SJSA1 (cell line): ENCODE measurements at regions not wholly inside any gene's neighbourhood (a gene's known extent, or its start where the extent isn't known, plus 50 kb on each side); places are given as distances from the start of the nearest gene placed in this dataset.

Experiments
- DNase-seq, 2 experiments: peaks; one replicate each; pipeline ENCODE4 v3.0.0-alpha.2; 2015 to 2020; ENCODE audit warnings: low spot score in 2 of 2, low read depth in 1 of 2
- H3K27ac ChIP-seq: fragments of 250-450 bp; sonication (Bioruptor Pico); 2 replicates; pipeline ENCODE4 v1.5.1; 2020; ENCODE audit warnings: mild to moderate bottlenecking, moderate library complexity
- H3K27me3 ChIP-seq: fragments of 250-450 bp; sonication (Bioruptor Pico); replicated peaks from 2 replicates; pipeline ENCODE4 v1.5.1; 2020; ENCODE audit warnings: mild to moderate bottlenecking, moderate library complexity
- H3K36me3 ChIP-seq: fragments of 250-450 bp; sonication (Bioruptor Pico); 2 replicates; pipeline ENCODE4 v1.5.1; 2020; ENCODE audit warnings: mild to moderate bottlenecking
- H3K4me1 ChIP-seq: fragments of 250-450 bp; sonication (Bioruptor Pico); replicated peaks from 2 replicates; pipeline ENCODE4 v1.6.1; 2021; ENCODE audit warnings: mild to moderate bottlenecking
- H3K4me3 ChIP-seq: fragments of 250-450 bp; sonication (Bioruptor Pico); 2 replicates; pipeline ENCODE4 v1.5.1; 2020; ENCODE audit warnings: mild to moderate bottlenecking
- H3K9me3 ChIP-seq: fragments of 250-450 bp; sonication (Bioruptor Pico); replicated peaks from 2 replicates; pipeline ENCODE4 v1.5.1; 2020; ENCODE audit warnings: mild to moderate bottlenecking

DNA sequence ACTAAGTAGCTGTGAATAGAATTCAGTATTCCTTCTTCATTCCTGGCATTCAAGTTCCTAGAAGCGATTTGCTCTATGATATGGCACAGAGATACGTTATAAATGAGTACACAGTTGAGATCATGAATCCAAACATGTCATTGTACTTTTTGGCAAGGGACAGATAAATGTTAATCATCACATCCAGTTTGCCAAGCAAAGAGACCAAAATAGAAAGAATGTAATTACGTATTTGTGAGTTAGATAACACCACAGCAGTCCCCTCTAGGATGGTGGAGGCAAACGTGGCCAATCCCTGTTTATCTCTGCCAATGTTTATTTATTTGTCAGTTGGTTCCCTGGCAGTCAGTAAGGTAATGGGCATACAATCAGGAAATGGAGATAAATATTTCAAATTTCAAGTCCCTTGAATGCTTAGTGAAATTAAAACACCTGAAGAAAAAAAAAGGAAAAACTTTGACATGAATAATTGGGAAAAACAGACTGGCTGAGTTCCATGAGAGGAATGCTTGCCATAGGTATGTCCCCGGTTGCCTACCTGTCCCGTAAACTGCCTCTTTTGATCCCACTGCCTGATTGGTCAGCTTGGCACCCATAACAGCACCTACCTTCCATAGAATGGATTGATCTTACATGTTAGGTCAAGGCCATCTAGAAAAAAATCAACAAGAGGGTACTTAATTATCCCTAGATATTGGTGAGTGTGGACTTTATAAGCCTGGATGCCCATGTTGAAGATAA is 451.1 kb upstream of the NETO1 start:
- DNase-seq = no peak
- Histone ChIP-seq H3K4me3 (no peak overlapping the region), H3K27me3 (no peaks in the 10 kb centered on the region), H3K9me3 (no peaks in the 10 kb centered on the region), H3K36me3 (no peaks in the 10 kb centered on the region), H3K27ac (no peak overlapping the region), H3K4me1 (no peaks in the 10 kb centered on the region)

- Histone ChIP-seq H3K27me3 (no peaks in the 10 kb centered on the region), H3K9me3 (no peaks in the 10 kb centered on the region), H3K4me3 (no peak overlapping the region), H3K36me3 (no peaks in the 10 kb centered on the region), H3K27ac (no peak overlapping the region), H3K4me1 (no peaks in the 10 kb centered on the region)
- DNase-seq = no peak
Measured at GRCh38 chr18:73316513-73316912, 448.7 kb upstream of the NETO1 start.

DNA sequence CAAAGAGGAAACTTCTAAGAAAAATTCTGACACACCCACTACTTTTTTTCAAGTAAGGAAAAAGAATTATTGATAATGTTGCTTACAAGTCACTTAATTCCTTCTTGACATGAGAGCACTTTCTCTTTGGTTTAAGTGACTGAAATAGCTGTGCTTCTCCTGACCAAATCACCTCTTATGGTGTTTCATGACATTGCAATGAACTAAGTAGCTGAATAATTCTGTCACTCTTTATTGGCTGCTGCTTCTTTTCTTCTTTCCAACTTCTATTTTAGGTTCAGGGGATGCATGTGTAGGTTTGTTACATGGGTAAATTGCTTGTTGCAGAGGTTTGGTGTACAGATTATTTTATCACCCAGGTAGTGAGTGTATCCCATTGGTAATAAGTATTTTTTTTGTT is 447.6 kb upstream of the NETO1 start:
- no peak overlapping the region for H3K4me3 ChIP-seq
- no peak for DNase-seq
- H3K27me3 ChIP-seq = no peaks in the 10 kb centered on the region
- no peaks in the 10 kb centered on the region for H3K9me3 ChIP-seq
- no peaks in the 10 kb centered on the region for H3K36me3 ChIP-seq
- no peaks in the 10 kb centered on the region for H3K4me1 ChIP-seq
- no peak overlapping the region for H3K27ac ChIP-seq

DNA sequence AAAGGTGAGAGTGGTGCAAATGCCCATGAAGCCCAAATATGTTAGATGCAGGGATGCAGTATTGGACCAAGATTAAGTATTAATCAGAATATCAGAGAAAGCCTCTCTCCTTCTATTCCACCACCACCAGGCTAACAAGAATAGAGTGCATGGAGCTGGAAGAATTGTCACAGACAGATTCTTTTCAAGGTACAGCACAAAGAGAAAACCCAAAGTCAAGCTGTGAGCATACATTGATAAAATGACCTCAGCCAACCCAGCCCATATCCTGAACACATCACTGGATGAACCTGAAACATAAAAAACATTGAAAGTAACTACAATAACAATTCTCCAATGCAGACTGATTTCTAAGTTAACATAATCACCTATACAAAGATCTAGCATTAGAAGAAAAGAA is 445.7 kb upstream of the NETO1 start:
- Histone ChIP-seq H3K27ac (no peak overlapping the region), H3K4me1 (no peaks in the 10 kb centered on the region), H3K36me3 (no peaks in the 10 kb centered on the region), H3K4me3 (no peak overlapping the region), H3K9me3 (no peaks in the 10 kb centered on the region), H3K27me3 (no peaks in the 10 kb centered on the region)
- DNase-seq = no peak

DNA sequence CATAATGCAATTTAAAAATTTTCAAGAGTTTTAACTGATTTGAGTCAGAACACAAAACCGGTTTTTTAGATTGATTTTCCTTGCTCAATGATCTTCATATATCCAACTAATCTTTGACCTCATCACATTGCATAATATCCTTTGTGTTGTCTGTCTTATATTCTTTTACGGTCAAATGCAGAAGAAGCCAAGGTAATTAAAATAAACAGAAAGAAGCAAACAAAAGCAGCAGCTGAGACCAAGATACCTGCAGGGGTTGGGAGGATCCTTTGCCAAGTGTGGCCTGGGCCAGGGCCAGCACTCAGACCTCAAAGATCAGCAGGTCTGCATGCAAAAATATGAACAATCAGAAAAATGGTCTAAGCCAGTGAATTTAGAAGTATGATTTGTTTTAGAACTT is 428.9 kb upstream of the NETO1 start:
- no peak overlapping the region for H3K27ac ChIP-seq
- no peaks in the 10 kb centered on the region for H3K4me1 ChIP-seq
- no peak overlapping the region for H3K4me3 ChIP-seq
- no peak for DNase-seq
- 0 out of 2 replicates have a peak, but pooled peaks cover 3% of the 10 kb centered on the region for H3K27me3 ChIP-seq
- H3K36me3 ChIP-seq = no peaks in the 10 kb centered on the region
- no peaks in the 10 kb centered on the region for H3K9me3 ChIP-seq

GRCh38 chr18:73292156-73292555 is 424.4 kb upstream of the NETO1 start:
- Histone ChIP-seq H3K4me3 (no peak overlapping the region), H3K27me3 (no peaks in the 10 kb centered on the region), H3K9me3 (no peaks in the 10 kb centered on the region), H3K36me3 (no peaks in the 10 kb centered on the region), H3K27ac (no peak overlapping the region), H3K4me1 (no peaks in the 10 kb centered on the region)
- no peak for DNase-seq

- no peak for DNase-seq
- H3K27ac ChIP-seq = no peak overlapping the region
- no peaks in the 10 kb centered on the region for H3K4me1 ChIP-seq
- H3K36me3 ChIP-seq = no peaks in the 10 kb centered on the region
- no peaks in the 10 kb centered on the region for H3K9me3 ChIP-seq
- no peaks in the 10 kb centered on the region for H3K27me3 ChIP-seq
- no peak overlapping the region for H3K4me3 ChIP-seq
Measured at GRCh38 chr18:73288813-73289212, 421.0 kb upstream of the NETO1 start.

DNA sequence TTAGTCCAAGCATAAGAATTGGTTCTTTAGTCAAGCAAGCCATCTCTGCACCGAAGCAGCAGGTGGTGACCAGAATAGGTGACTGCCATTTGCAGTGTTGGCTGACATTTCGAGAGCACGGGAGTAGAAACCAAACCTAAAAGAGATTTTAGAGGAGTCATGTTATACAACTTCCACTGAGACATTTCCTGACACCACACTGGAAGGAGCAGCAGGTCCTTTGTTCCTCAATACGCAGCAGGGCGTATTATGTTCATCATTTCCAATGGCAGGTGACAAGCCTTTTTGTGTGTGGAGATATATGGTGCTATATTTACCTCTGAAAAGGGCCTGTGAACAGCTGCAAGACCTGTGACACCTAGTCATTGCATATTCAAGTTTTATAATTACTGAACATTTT is 418.8 kb upstream of the NETO1 start:
- no peak for DNase-seq
- H3K27ac ChIP-seq = no peak overlapping the region
- no peak overlapping the region for H3K4me3 ChIP-seq
- no peaks in the 10 kb centered on the region for H3K36me3 ChIP-seq
- H3K27me3 ChIP-seq = no peaks in the 10 kb centered on the region
- no peaks in the 10 kb centered on the region for H3K9me3 ChIP-seq
- no peaks in the 10 kb centered on the region for H3K4me1 ChIP-seq

DNA sequence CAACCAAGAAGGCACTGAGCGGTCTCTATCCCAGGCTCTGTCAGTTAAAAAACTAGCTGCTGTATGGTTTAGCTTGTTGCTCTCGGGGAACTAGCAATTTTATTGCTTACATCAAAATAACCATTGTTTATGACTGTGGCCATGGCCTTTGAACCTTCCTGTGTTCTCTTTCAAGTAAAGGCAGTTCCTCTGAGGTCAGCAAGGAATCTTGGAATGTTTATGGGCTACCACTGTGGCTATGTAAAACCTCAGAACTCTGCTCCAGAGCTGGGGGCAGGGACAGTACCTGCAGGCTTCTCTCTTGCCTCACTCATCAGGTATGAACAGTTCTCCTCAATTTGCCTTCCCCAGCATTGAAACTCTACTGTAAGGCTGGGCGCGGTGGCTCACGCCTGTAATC is 416.0 kb upstream of the NETO1 start:
- H3K36me3 ChIP-seq = no peaks in the 10 kb centered on the region
- H3K4me1 ChIP-seq = no peaks in the 10 kb centered on the region
- no peaks in the 10 kb centered on the region for H3K27me3 ChIP-seq
- no peak for DNase-seq
- no peaks in the 10 kb centered on the region for H3K9me3 ChIP-seq
- H3K4me3 ChIP-seq = no peak overlapping the region
- H3K27ac ChIP-seq = no peak overlapping the region

DNA sequence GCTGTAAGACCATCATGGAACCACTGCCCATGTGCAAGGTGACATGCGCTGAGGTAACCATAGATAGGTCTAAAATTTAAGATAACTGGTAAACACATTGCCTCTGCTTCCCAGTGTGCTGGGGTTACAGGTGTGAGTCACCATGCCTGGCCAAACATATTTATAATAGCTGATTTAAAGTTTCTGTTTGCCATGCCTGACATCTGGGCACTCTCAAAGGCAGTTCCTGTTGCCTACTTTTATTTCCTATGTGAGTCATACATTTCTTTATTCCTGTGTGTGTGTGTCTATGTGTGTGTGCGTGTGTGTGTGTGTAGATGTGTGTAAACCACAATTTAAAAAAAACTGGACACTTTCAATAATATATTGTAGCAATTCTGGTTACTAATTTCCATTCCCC is 415.2 kb upstream of the NETO1 start:
- Histone ChIP-seq H3K36me3 (no peaks in the 10 kb centered on the region), H3K4me1 (no peaks in the 10 kb centered on the region), H3K9me3 (no peaks in the 10 kb centered on the region), H3K27me3 (no peaks in the 10 kb centered on the region), H3K4me3 (no peak overlapping the region), H3K27ac (no peak overlapping the region)
- DNase-seq = no peak

DNA sequence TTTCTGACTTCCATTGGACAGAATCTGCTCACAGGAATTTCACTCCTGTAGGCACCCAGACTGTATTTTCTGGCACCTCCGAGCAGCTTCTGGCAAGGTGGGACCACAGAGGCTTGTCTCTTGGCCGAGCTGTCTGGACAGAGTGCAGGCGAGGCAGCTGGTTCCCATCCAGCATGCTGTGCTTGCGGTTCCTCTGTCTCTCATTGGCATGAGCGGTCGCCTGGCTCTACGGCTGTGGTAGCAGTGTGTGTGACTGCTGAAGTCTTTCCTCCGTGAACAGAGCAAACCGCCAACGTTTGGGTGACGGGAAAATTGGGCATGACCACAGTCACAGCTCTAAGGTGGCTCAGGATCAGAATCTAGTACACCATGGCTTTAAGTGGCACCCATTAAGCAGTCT is 411.7 kb upstream of the NETO1 start:
- Histone ChIP-seq H3K9me3 (no peaks in the 10 kb centered on the region), H3K4me1 (no peaks in the 10 kb centered on the region), H3K27ac (no peak overlapping the region), H3K4me3 (no peak overlapping the region), H3K27me3 (peaks cover 8% of the 10 kb centered on the region), H3K36me3 (no peaks in the 10 kb centered on the region)
- no peak for DNase-seq

GRCh38 chr18:73274812-73275621 is 407.2 kb upstream of the NETO1 start:
- no peak for DNase-seq
- Histone ChIP-seq H3K4me3 (no peak overlapping the region), H3K27ac (no peak overlapping the region)

GRCh38 chr18:73270920-73271634 is 403.3 kb upstream of the NETO1 start:
- DNase-seq = no peak
- Histone ChIP-seq H3K27ac (no peak overlapping the region), H3K36me3 (no peaks in the 10 kb centered on the region), H3K9me3 (no peaks in the 10 kb centered on the region), H3K27me3 (peaks cover 5% of the 10 kb centered on the region; the same call in 1 of the 2 replicates), H3K4me1 (no peaks in the 10 kb centered on the region), H3K4me3 (no peak overlapping the region)

More at GRCh38 chr18:73274812-73275621, 407.2 kb upstream of the NETO1 start:
- Histone ChIP-seq H3K36me3 (no peaks in the 10 kb centered on the region), H3K4me1 (no peaks in the 10 kb centered on the region), H3K9me3 (no peaks in the 10 kb centered on the region), H3K27me3 (peaks cover 8% of the 10 kb centered on the region)

GRCh38 chr18:73264562-73264921 is 396.8 kb upstream of the NETO1 start:
- DNase-seq = no peak
- Histone ChIP-seq H3K4me1 (no peaks in the 10 kb centered on the region), H3K27ac (no peak overlapping the region), H3K4me3 (no peak overlapping the region), H3K9me3 (no peaks in the 10 kb centered on the region), H3K27me3 (0 out of 2 replicates have a peak, but pooled peaks cover 4% of the 10 kb centered on the region), H3K36me3 (no peaks in the 10 kb centered on the region)
